ENCODE measurements at regions not wholly inside any gene's neighbourhood (a gene's known extent, or its start where the extent isn't known, plus 50 kb on each side); places are given as distances from the start of the nearest gene placed in this dataset.

GRCh38 chr5:155222393-155222792, 208.8 kb downstream of the KIF4B start:
- DNase-seq, result no peak

- DNase-seq, result no peak
These were observed 215.6 kb downstream of the KIF4B start for GRCh38 chr5:155229135-155229534.

GRCh38 chr5:155239803-155240202, 226.2 kb downstream of the KIF4B start:
- no peak for DNase-seq

- no peak for DNase-seq
These were observed 237.0 kb downstream of the KIF4B start for GRCh38 chr5:155250596-155250995.

- DNase-seq, result no peak
These were observed 238.5 kb downstream of the KIF4B start for GRCh38 chr5:155252025-155252424.

GRCh38 chr5:155252717-155253116, 239.2 kb downstream of the KIF4B start:
- no peak for DNase-seq

- no peak for DNase-seq
These were observed 240.8 kb downstream of the KIF4B start for GRCh38 chr5:155254399-155254798.

GRCh38 chr5:155258161-155258560, 244.6 kb downstream of the KIF4B start:
- no peak for DNase-seq

GRCh38 chr5:155259648-155260047, 246.1 kb downstream of the KIF4B start:
- no peak for DNase-seq

- DNase-seq, result peak; percentile 40
These were observed 247.2 kb downstream of the KIF4B start for GRCh38 chr5:155260798-155261197.

GRCh38 chr5:155263381-155263780, 249.8 kb downstream of the KIF4B start:
- DNase-seq, result no peak

- no peak for DNase-seq
These were observed 251.3 kb downstream of the KIF4B start for GRCh38 chr5:155264809-155265208.

GRCh38 chr5:155268770-155269425, 255.3 kb downstream of the KIF4B start:
- DNase-seq, result no peak

GRCh38 chr5:155270725-155271124, 257.2 kb downstream of the KIF4B start:
- no peak for DNase-seq

- DNase-seq, result no peak
These were observed 260.9 kb downstream of the KIF4B start for GRCh38 chr5:155274484-155274883.

GRCh38 chr5:155275222-155275621, 261.7 kb downstream of the KIF4B start:
- DNase-seq, result no peak

- DNase-seq, result no peak
These were observed 262.7 kb downstream of the KIF4B start for GRCh38 chr5:155276231-155276630.

- DNase-seq, result no peak
These were observed 265.0 kb downstream of the KIF4B start for GRCh38 chr5:155278532-155278931.

- DNase-seq, result no peak
These were observed 269.1 kb downstream of the KIF4B start for GRCh38 chr5:155282503-155283107.

GRCh38 chr5:155285706-155286105, 272.2 kb downstream of the KIF4B start:
- DNase-seq, result no peak

GRCh38 chr5:155290937-155291336, 277.4 kb downstream of the KIF4B start:
- no peak for DNase-seq

GRCh38 chr5:155293605-155294178, 280.1 kb downstream of the KIF4B start:
- no peak for DNase-seq

GRCh38 chr5:155295111-155295510, 281.6 kb downstream of the KIF4B start:
- no peak for DNase-seq

GRCh38 chr5:155299386-155300005, 285.9 kb downstream of the KIF4B start:
- no peak for DNase-seq

Measured in NCI-H1694 (cell line).